SK-N-SH (cell line): ENCODE measurements at regions not wholly inside any gene's neighbourhood (a gene's known extent, or its start where the extent isn't known, plus 50 kb on each side); places are given as distances from the start of the nearest gene placed in this dataset.

ENCODE experiments used
- CTCF ChIA-PET: fragments of 300-600, 350-600 bp; formaldehyde crosslinking; extraction: SDS; loops from one replicate; lab custom pipeline; 2021; lab: Yijun Ruan, JAX
- POLR2A ChIA-PET: fragments of 350-600 bp; sonication (Branson Sonifier 250); formaldehyde crosslinking; extraction: SDS; loops from one replicate; lab custom pipeline; 2020; ENCODE audit warnings: antibody characterized with exemption, inconsistent platforms; lab: Yijun Ruan, JAX
- DNase-seq: peaks from one replicate; pipeline ENCODE4 v3.0.0; 2012
- H2AFZ ChIP-seq: fragments of 200-600 bp; sonication (generic); 2 replicates; pipeline ENCODE4 v1.8.1; 2016; ENCODE audit warnings: antibody characterized with exemption, mild to moderate bottlenecking, low read depth
- H3F3A ChIP-seq: fragments of 200-600 bp; sonication (generic); replicated peaks from 2 replicates; pipeline ENCODE3; 2016; ENCODE audit warnings: antibody characterized with exemption, mild to moderate bottlenecking; ENCODE audit not compliant: insufficient read depth
- H3K27ac ChIP-seq, 2 experiments: fragments of 200-500 bp in 1 of 2; fragments of 200-600 bp in 1 of 2; sonication (Bioruptor generic) in 1 of 2; sonication (generic), shearing (Covaris generic) in 1 of 2; 2 replicates each; pipeline versions ENCODE4 v1.5.1 to v1.6.1; 2014 to 2016; ENCODE audit warnings: low read depth in 2 of 2, inconsistent platforms in 1 of 2, low read length in 1 of 2, mild to moderate bottlenecking in 1 of 2, mixed read lengths in 1 of 2
- H3K27me3 ChIP-seq: fragments of 200-600 bp; sonication (generic), shearing (Covaris generic); 2 replicates; pipeline ENCODE4 v1.6.1; 2016; ENCODE audit warnings: mixed run types; ENCODE audit not compliant: insufficient read depth
- H3K36me3 ChIP-seq, 2 experiments: fragments of 200-500 bp in 1 of 2; fragments of 200-600 bp in 1 of 2; sonication (Bioruptor generic) in 1 of 2; sonication (generic) in 1 of 2; replicated peaks in 1 of 2; 2 replicates each; pipeline versions ENCODE3 to v1.5.1; 2014 to 2016; ENCODE audit warnings: low read length in 1 of 2, mild to moderate bottlenecking in 1 of 2; ENCODE audit not compliant: insufficient read depth in 2 of 2, control insufficient read depth in 1 of 2
- H3K4me1 ChIP-seq, 2 experiments: fragments of 200-500 bp in 1 of 2; fragments of 200-600 bp in 1 of 2; sonication (Bioruptor generic) in 1 of 2; sonication (generic), shearing (Covaris generic) in 1 of 2; 2 replicates each; pipeline versions ENCODE4 v1.5.1 to v1.6.1; 2014 to 2016; ENCODE audit warnings: low read depth in 1 of 2, low read length in 1 of 2, mixed run types in 1 of 2; ENCODE audit not compliant: insufficient read depth in 2 of 2, control insufficient read depth in 1 of 2
- H3K4me2 ChIP-seq: fragments of 200-600 bp; sonication (generic), shearing (Covaris generic); 2 replicates; pipeline ENCODE4 v1.6.1; 2017; ENCODE audit warnings: mixed run types
- H3K4me3 ChIP-seq, 2 experiments: fragments of 200-500 bp in 1 of 2; fragments of 200-600 bp in 1 of 2; sonication (Bioruptor generic) in 1 of 2; sonication (generic), shearing (Covaris generic) in 1 of 2; 2 replicates each; pipeline versions ENCODE4 v1.5.1 to v1.8.1; 2014 to 2016; ENCODE audit warnings: low read depth in 2 of 2, inconsistent platforms in 1 of 2, low read length in 1 of 2, mild to moderate bottlenecking in 1 of 2, mixed read lengths in 1 of 2, moderate library complexity in 1 of 2
- H3K79me2 ChIP-seq: fragments of 200-600 bp; sonication (generic); 2 replicates; pipeline ENCODE4 v1.8.1; 2017; ENCODE audit warnings: mild to moderate bottlenecking; ENCODE audit not compliant: insufficient read depth
- H3K9ac ChIP-seq: fragments of 200-600 bp; sonication (generic); 2 replicates; pipeline ENCODE4 v1.6.1; 2017; ENCODE audit warnings: mixed run types
- H3K9me2 ChIP-seq: fragments of 200-600 bp; sonication (generic); 2 replicates; pipeline ENCODE4 v1.6.1; 2017; ENCODE audit warnings: mixed run types
- H3K9me3 ChIP-seq: fragments of 200-600 bp; sonication (generic); 2 replicates; pipeline ENCODE4 v1.6.1; 2017; ENCODE audit warnings: mixed run types, mild to moderate bottlenecking, moderate library complexity
- H4K20me1 ChIP-seq: fragments of 200-600 bp; sonication (generic); 2 replicates; pipeline ENCODE4 v1.6.1; 2017; ENCODE audit warnings: mild to moderate bottlenecking, mixed run types; ENCODE audit not compliant: insufficient read depth
- CHD2 ChIP-seq: fragments of 150-350 bp; IDR thresholded peaks from 2 replicates; pipeline ENCODE4 v1.6.1; 2018; ENCODE audit warnings: low read length; ENCODE audit not compliant: partially characterized antibody
- EP300 ChIP-seq, 2 experiments: IDR thresholded peaks; 2 replicates each; pipeline versions ENCODE4 v1.4.0 to v1.6.1; 2012; ENCODE audit warnings: borderline replicate concordance in 1 of 2, low read depth in 1 of 2, low read length in 1 of 2
- EZH2phosphoT487 ChIP-seq: fragments of 200-600 bp; sonication (generic); IDR thresholded peaks from 2 replicates; pipeline ENCODE4 v1.6.1; 2017; ENCODE audit warnings: low read depth, mixed run types, mild to moderate bottlenecking, antibody characterized with exemption, moderate library complexity, borderline replicate concordance
- FOXJ3 ChIP-seq: sonication (generic); formaldehyde crosslinking; IDR thresholded peaks from 2 replicates; pipeline ENCODE4 v1.5.1; 2020; ENCODE audit warnings: mild to moderate bottlenecking, missing genetic modification reagents
- FOXM1 ChIP-seq: IDR thresholded peaks from 2 replicates; pipeline ENCODE4 v1.4.0; 2012; ENCODE audit warnings: low read depth, mild to moderate bottlenecking
- GABPA ChIP-seq: IDR thresholded peaks from 2 replicates; pipeline ENCODE4 v1.4.0; 2012; ENCODE audit warnings: low read depth, mild to moderate bottlenecking
- JUND ChIP-seq: IDR thresholded peaks from 2 replicates; pipeline ENCODE4 v1.4.0; 2012
- MAX ChIP-seq: IDR thresholded peaks from 2 replicates; pipeline ENCODE4 v1.4.0; 2012; ENCODE audit warnings: low read depth
- MEF2A ChIP-seq: IDR thresholded peaks from 2 replicates; pipeline ENCODE4 v1.4.0; 2012; ENCODE audit warnings: low read depth, borderline replicate concordance
- NRF1 ChIP-seq: IDR thresholded peaks from 2 replicates; pipeline ENCODE4 v1.6.1; 2012; ENCODE audit warnings: low read depth, mild to moderate bottlenecking, low read length
- RAD21 ChIP-seq: IDR thresholded peaks from 2 replicates; pipeline ENCODE4 v1.6.1; 2012; ENCODE audit warnings: mild to moderate bottlenecking, low read length
- RFX5 ChIP-seq: IDR thresholded peaks from 2 replicates; pipeline ENCODE4 v1.6.1; 2012; ENCODE audit warnings: mild to moderate bottlenecking, improper control_type of control experiment, low read length
- SMC3 ChIP-seq: IDR thresholded peaks from 2 replicates; pipeline ENCODE4 v1.6.1; 2012; ENCODE audit warnings: low read depth, low read length, improper control_type of control experiment
- USF2 ChIP-seq: fragments of 150-350 bp; IDR thresholded peaks from 2 replicates; pipeline ENCODE4 v1.6.1; 2017; ENCODE audit warnings: antibody characterized with exemption, low read length, low read depth, borderline replicate concordance
- WGBS: methylation state at CpG from one replicate; pipeline ENCODE4 v1.1.6; 2017; ENCODE audit warnings: low lambda C conversion rate; 5-methylcytosine and 5-hydroxymethylcytosine counted together
- TF ChIP-seq, protein P1 (sequence below): IDR thresholded peaks from 2 replicates; pipeline ENCODE4 v1.6.1; 2012; ENCODE audit warnings: mild to moderate bottlenecking, low read depth, low read length, moderate library complexity
- TF ChIP-seq, protein P2 (sequence below): IDR thresholded peaks from 2 replicates; pipeline ENCODE4 v1.4.0; 2012; ENCODE audit warnings: low read depth, borderline replicate concordance

- ChIA-PET CTCF (interaction anchor here (0.5 to 1.0 kb wide), 4 partner anchors 9 to 475 kb away, joined by 3 read pairs; no protein-coding TSS in a partner anchor), POLR2A (no interaction called here)
- no peak overlapping the region for H3K9ac ChIP-seq
- H3K4me2 ChIP-seq = no peak overlapping the region
- H3K79me2 ChIP-seq = no peaks in the 10 kb centered on the region
- H2AFZ ChIP-seq = no peak overlapping the region
- 99% methylated on average over 6 of the region's 8 CpGs for WGBS
- H3K9me2 ChIP-seq = no peaks in the 10 kb centered on the region
- no peaks in the 10 kb centered on the region for H3K27me3 ChIP-seq
- H3K27ac ChIP-seq = no peak overlapping the region
- H3K9me3 ChIP-seq = no peaks in the 10 kb centered on the region
- H4K20me1 ChIP-seq = no peaks in the 10 kb centered on the region
- H3K4me3 ChIP-seq = no peak overlapping the region
- TF ChIP-seq RFX5 (no peak), CHD2 (no peak), MAX (no peak), USF2 (no peak), GABPA (no peak), JUND (no peak), FOXM1 (no peak), EP300 (IDR thresholded peaks at IDR 0.05; ENCODE audit: borderline replicate concordance in 1 of 2, low read depth in 1 of 2, low read length in 1 of 2) (no peak), EZH2phosphoT487 (no peak), NRF1 (no peak), MEF2A (no peak), SMC3 (no peak), RAD21 (no peak), FOXJ3 (CRISPR knock-in tag) (no peak)
- TF ChIP-seq, protein P1, sequence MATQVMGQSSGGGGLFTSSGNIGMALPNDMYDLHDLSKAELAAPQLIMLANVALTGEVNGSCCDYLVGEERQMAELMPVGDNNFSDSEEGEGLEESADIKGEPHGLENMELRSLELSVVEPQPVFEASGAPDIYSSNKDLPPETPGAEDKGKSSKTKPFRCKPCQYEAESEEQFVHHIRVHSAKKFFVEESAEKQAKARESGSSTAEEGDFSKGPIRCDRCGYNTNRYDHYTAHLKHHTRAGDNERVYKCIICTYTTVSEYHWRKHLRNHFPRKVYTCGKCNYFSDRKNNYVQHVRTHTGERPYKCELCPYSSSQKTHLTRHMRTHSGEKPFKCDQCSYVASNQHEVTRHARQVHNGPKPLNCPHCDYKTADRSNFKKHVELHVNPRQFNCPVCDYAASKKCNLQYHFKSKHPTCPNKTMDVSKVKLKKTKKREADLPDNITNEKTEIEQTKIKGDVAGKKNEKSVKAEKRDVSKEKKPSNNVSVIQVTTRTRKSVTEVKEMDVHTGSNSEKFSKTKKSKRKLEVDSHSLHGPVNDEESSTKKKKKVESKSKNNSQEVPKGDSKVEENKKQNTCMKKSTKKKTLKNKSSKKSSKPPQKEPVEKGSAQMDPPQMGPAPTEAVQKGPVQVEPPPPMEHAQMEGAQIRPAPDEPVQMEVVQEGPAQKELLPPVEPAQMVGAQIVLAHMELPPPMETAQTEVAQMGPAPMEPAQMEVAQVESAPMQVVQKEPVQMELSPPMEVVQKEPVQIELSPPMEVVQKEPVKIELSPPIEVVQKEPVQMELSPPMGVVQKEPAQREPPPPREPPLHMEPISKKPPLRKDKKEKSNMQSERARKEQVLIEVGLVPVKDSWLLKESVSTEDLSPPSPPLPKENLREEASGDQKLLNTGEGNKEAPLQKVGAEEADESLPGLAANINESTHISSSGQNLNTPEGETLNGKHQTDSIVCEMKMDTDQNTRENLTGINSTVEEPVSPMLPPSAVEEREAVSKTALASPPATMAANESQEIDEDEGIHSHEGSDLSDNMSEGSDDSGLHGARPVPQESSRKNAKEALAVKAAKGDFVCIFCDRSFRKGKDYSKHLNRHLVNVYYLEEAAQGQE = no peak
- TF ChIP-seq, protein P2, sequence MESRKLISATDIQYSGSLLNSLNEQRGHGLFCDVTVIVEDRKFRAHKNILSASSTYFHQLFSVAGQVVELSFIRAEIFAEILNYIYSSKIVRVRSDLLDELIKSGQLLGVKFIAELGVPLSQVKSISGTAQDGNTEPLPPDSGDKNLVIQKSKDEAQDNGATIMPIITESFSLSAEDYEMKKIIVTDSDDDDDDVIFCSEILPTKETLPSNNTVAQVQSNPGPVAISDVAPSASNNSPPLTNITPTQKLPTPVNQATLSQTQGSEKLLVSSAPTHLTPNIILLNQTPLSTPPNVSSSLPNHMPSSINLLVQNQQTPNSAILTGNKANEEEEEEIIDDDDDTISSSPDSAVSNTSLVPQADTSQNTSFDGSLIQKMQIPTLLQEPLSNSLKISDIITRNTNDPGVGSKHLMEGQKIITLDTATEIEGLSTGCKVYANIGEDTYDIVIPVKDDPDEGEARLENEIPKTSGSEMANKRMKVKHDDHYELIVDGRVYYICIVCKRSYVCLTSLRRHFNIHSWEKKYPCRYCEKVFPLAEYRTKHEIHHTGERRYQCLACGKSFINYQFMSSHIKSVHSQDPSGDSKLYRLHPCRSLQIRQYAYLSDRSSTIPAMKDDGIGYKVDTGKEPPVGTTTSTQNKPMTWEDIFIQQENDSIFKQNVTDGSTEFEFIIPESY = no peak
- H3F3A ChIP-seq = peaks cover 51% of the 10 kb centered on the region
- peaks cover 12 to 24% of the 10 kb centered on the region in 2 experiments for H3K4me1 ChIP-seq
- DNase-seq = no peak
- H3K36me3 ChIP-seq = no peaks in the 10 kb centered on the region
Measured at GRCh38 chr15:62925875-62926274, 116.7 kb upstream of the TPM1 start.
